ENCODE measurements at regions not wholly inside any gene's neighbourhood (a gene's known extent, or its start where the extent isn't known, plus 50 kb on each side); places are given as distances from the start of the nearest gene placed in this dataset.

DNA sequence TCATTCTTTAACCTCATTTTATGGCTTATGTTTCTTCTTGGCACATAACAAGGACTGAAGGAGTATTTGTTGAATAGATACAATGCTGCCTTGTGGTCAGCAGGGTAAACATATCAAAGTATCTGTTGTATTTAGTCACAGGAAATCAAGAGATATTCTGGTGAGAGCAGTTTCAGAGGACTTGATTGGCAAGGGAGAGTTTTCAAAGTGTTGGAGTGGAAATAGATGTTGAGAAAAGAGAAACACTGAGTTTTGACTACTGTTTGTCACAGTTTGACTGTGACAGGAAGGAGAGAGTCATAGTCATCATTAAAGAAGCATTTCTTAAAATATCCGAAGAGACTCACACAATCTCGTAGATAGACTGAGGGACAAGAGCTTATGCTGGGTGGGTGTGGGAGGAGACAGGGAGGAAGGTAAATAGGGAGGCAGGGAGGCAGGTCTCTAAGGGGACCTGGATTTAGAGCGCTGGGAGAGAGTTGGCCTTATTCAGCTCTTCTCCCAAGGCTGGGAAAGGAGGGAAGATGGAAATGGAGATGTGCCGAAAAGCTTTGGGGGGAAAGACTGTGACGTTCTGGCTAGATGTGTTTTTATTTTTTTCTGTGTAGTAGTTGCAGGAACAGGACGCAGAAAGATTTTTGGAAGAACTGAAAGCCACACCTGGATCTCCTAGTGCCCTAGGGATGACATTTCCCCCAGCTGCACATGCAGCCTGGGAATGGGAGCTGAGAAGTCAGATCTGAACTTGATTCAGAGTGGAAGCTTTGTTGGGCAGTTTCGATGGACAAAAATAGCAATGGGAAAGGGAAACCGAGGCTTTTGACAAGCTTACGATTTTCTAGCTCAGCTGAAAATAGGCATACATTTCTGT is 65.0 kb upstream of the IFNGR1 start:
- FAIRE-seq: peak; percentile 62
- TF ChIP-seq MEF2A (IDR thresholded peaks at IDR 0.05; ENCODE audit: insufficient read depth, low read depth, low read length) (peak; percentile 93), ATF2 (IDR thresholded peaks at IDR 0.05; ENCODE audit: low read length) (peak; percentile 92), WRNIP1 (IDR thresholded peaks at IDR 0.05; ENCODE audit: borderline replicate concordance, low read depth, low read length) (no peak), MTA2 (IDR thresholded peaks at IDR 0.05; ENCODE audit: low read depth) (0 out of 2 replicates have a peak, but pooled peaks have one; percentile 29), CHD2 (IDR thresholded peaks at IDR 0.05; ENCODE audit: borderline replicate concordance, low read depth, low read length) (no peak), CHD4 (IDR thresholded peaks at IDR 0.05) (no peak), MTA3 (IDR thresholded peaks at IDR 0.05; ENCODE audit: borderline replicate concordance, low read length) (peak; percentile 78), JUND (IDR thresholded peaks at IDR 0.05; ENCODE audit: low read depth, low read length) (no peak), IRF4 (IDR thresholded peaks at IDR 0.05; ENCODE audit: low read depth, low read length) (peak; percentile 86), CBX3 (IDR thresholded peaks at IDR 0.05; ENCODE audit: borderline replicate concordance, low read depth) (no peak), STAT3 (IDR thresholded peaks at IDR 0.05; ENCODE audit: low read depth, low read length) (no peak), SRF (IDR thresholded peaks at IDR 0.05; ENCODE audit: low read depth in 2 of 2, low read length in 2 of 2) (peak in 1 of 2 experiments; percentile 71; a peak in 1 of 4 replicates), JUNB (IDR thresholded peaks at IDR 0.05) (peak; percentile 98)
- TF ChIP-seq, protein P1, sequence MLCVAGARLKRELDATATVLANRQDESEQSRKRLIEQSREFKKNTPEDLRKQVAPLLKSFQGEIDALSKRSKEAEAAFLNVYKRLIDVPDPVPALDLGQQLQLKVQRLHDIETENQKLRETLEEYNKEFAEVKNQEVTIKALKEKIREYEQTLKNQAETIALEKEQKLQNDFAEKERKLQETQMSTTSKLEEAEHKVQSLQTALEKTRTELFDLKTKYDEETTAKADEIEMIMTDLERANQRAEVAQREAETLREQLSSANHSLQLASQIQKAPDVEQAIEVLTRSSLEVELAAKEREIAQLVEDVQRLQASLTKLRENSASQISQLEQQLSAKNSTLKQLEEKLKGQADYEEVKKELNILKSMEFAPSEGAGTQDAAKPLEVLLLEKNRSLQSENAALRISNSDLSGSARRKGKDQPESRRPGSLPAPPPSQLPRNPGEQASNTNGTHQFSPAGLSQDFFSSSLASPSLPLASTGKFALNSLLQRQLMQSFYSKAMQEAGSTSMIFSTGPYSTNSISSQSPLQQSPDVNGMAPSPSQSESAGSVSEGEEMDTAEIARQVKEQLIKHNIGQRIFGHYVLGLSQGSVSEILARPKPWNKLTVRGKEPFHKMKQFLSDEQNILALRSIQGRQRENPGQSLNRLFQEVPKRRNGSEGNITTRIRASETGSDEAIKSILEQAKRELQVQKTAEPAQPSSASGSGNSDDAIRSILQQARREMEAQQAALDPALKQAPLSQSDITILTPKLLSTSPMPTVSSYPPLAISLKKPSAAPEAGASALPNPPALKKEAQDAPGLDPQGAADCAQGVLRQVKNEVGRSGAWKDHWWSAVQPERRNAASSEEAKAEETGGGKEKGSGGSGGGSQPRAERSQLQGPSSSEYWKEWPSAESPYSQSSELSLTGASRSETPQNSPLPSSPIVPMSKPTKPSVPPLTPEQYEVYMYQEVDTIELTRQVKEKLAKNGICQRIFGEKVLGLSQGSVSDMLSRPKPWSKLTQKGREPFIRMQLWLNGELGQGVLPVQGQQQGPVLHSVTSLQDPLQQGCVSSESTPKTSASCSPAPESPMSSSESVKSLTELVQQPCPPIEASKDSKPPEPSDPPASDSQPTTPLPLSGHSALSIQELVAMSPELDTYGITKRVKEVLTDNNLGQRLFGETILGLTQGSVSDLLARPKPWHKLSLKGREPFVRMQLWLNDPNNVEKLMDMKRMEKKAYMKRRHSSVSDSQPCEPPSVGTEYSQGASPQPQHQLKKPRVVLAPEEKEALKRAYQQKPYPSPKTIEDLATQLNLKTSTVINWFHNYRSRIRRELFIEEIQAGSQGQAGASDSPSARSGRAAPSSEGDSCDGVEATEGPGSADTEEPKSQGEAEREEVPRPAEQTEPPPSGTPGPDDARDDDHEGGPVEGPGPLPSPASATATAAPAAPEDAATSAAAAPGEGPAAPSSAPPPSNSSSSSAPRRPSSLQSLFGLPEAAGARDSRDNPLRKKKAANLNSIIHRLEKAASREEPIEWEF (IDR thresholded peaks at IDR 0.05; ENCODE audit: insufficient replicate concordance, low read depth, low read length): no peak
- TF ChIP-seq, protein P2, sequence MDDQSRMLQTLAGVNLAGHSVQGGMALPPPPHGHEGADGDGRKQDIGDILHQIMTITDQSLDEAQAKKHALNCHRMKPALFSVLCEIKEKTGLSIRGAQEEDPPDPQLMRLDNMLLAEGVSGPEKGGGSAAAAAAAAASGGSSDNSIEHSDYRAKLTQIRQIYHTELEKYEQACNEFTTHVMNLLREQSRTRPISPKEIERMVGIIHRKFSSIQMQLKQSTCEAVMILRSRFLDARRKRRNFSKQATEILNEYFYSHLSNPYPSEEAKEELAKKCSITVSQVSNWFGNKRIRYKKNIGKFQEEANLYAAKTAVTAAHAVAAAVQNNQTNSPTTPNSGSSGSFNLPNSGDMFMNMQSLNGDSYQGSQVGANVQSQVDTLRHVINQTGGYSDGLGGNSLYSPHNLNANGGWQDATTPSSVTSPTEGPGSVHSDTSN (IDR thresholded peaks at IDR 0.05; ENCODE audit: insufficient replicate concordance, low read depth, low read length): peak; percentile 58

More for the DNA sequence above, 65.0 kb upstream of the IFNGR1 start:
- Histone ChIP-seq H3K9ac (ENCODE audit: control insufficient read depth, insufficient read depth, low read length) (peak overlapping the region; percentile 36; the same call in 1 of the 2 replicates), H2AFZ (ENCODE audit: control insufficient read depth, low read depth, low read length) (peak overlapping the region; percentile 0), H3K27me3 (replicated peaks in 1 of 2; ENCODE audit: control insufficient read depth in 2 of 2, insufficient read depth in 2 of 2, low read length in 1 of 2) (no peaks in the 10 kb centered on the region), H3K4me2 (ENCODE audit: control insufficient read depth, insufficient read depth) (peak overlapping the region; percentile 82), H4K20me1 (ENCODE audit: control insufficient read depth, insufficient read depth) (no peaks in the 10 kb centered on the region), H3K9me3 (replicated peaks; ENCODE audit: control insufficient read depth, insufficient read depth, low read length) (peaks cover 3% of the 10 kb centered on the region; the same call in 1 of the 3 replicates), H3K4me3 (peak overlapping the region; percentile 45; the same call in 1 of the 2 replicates), H3K79me2 (ENCODE audit: control insufficient read depth, insufficient read depth, low read length) (no peaks in the 10 kb centered on the region), H3K36me3 (ENCODE audit: control insufficient read depth in 2 of 2, insufficient read depth in 2 of 2, low read length in 1 of 2) (no peaks in the 10 kb centered on the region), H3K27ac (ENCODE audit: control insufficient read depth, insufficient read depth) (peak overlapping the region; percentile 76), H3K4me1 (ENCODE audit: control insufficient read depth, insufficient read depth, low read length) (peaks cover 25% of the 10 kb centered on the region)
- SMC1A ChIA-PET (ENCODE audit: uncharacterized antibody, unreplicated experiment): interaction anchor here (0.6 to 5.4 kb wide), 30 partner anchors 8 to 375 kb away, joined by 3 to 35 read pairs (median 4); no protein-coding TSS in a partner anchor
- DNase-seq (ENCODE audit: low read depth, low spot score) (peak; percentile 79), ATAC-seq (peak; percentile 88)
- CTCF ChIA-PET: interaction anchor here (0.8 to 2.7 kb wide), 17 partner anchors 8 to 420 kb away, joined by 3 to 25 read pairs (median 4); no protein-coding TSS in a partner anchor
- POLR2A ChIA-PET: interaction anchor here (0.6 to 1.5 kb wide), 6 partner anchors 18 to 713 kb away, joined by 3 to 6 read pairs (median 5); no protein-coding TSS in a partner anchor
- intact Hi-C loops (cut with micrococcal nuclease; ENCODE audit: unreplicated experiment) (no loop called here), in situ Hi-C loops (cut with MboI) (no loop called here)
- 1% methylated on average over 9 of the region's 9 CpGs for WGBS (ENCODE audit: insufficient coverage, insufficient replicate concordance, low lambda C conversion rate, missing lambda C conversion rate)
- RAD21 ChIA-PET (ENCODE audit: unreplicated experiment): interaction anchor here (0.8 to 2.2 kb wide), 23 partner anchors 9 to 420 kb away, joined by 3 to 18 read pairs (median 4); no protein-coding TSS in a partner anchor
- BruUV-seq (replicated peaks): no TSS peak

All from GM12878 (cell line).